Fibroblast of skin of right biceps (primary cell): ENCODE measurements at regions not wholly inside any gene's neighbourhood (a gene's known extent, or its start where the extent isn't known, plus 50 kb on each side); places are given as distances from the start of the nearest gene placed in this dataset.
A peak's percentile ranks its signal among the peaks of the same experiment; 100 is the strongest.

Source experiments
- DNase-seq: peaks from one replicate; pipeline ENCODE4 v3.0.0-alpha.2; 2013

DNA sequence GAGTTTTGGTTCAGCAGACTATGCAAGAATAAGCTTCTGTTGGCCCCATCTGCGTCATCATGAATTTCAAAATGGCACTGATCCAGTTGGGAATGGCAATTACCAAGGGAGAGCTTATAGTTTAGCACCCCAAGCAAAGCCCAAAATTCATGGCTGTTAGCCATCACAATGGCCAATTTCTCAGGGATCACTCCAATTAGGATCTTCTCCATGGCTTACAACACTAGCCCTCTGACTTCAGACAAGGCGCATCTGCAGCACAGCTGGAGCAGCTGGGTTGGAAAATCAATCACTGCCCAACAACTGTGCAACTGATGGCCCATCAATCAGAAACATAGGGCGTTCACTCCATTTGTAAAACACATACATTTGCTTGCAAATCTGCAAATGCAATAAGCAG is 273.6 kb downstream of the SRBD1 start:
- no peak for DNase-seq

DNA sequence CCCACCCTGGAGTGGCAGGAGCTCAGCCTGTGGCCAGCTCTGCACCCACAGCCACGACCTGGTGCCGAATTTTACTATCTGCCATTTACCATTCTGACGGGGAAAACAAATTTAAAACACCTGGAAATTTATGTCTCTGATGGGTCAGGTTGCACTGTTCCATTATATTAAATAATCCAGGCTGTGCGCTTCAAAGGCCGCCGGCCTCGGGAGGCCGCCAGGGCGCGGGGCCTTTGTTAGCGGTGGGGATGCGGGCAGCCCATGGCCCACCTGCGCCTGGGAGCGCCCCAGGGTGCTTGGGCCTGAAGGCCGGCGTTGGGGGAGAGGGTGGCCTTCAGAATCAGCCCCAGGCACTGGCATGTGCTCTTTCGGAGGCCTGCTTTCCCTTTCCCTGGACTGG is 276.9 kb downstream of the SRBD1 start:
- DNase-seq = no peak

DNA sequence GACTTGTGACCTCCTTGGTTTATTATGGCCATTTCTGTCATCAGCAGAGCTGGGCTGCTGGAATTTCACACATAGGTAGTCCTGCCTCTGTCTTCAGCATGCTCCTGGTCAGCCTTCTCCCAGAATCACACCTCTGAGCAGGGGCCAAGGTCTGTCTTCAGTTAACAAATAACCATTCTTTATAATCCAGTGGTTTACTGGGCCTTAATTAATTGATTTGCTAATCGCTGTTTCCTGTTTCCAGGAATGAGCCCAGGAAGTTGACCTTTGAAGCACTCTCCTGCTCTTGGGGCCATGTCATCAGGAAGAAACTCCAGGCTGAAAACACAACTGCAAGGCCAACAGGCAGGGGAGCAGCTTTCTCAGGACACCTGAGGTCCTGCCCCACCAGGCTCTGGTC is 278.5 kb downstream of the SRBD1 start:
- no peak for DNase-seq

DNA sequence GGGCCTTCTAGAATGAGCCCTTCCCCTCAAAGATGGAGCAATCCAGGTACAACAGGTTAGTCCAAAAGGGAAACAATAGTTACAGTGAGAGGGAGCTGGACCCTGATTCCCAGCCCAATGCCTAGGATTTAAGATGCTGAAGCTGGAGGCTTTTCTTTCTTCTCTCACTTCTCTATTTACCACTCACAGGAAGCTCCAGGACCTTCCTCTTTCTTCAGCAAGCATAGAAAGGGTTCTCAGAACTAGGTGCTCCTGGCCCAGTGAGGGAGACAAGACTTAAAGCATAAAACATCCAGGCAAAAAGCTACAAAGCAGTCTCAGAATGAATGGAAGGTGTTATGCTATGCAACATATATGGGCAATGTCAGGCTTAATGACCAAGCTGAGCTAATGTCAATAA is 279.0 kb downstream of the SRBD1 start:
- DNase-seq = no peak

DNA sequence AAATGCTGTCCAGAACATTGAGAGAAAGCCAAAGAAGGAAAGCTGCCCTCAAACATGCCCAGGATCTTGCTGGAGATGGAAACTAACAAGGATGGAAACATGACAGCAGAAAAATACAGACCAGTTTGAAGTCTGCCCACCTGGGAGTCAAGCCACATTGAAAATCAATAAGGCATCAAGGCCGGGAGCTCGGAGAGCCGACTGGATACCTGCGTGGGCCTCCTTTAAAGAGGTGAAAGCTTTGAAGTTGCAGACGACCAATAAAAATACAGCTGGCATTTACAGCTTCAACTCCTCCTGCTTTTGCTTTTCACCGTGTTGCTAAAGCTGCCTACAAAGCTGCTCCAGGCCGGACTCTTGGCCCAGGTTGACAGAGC is 279.7 kb downstream of the SRBD1 start:
- DNase-seq = no peak

DNA sequence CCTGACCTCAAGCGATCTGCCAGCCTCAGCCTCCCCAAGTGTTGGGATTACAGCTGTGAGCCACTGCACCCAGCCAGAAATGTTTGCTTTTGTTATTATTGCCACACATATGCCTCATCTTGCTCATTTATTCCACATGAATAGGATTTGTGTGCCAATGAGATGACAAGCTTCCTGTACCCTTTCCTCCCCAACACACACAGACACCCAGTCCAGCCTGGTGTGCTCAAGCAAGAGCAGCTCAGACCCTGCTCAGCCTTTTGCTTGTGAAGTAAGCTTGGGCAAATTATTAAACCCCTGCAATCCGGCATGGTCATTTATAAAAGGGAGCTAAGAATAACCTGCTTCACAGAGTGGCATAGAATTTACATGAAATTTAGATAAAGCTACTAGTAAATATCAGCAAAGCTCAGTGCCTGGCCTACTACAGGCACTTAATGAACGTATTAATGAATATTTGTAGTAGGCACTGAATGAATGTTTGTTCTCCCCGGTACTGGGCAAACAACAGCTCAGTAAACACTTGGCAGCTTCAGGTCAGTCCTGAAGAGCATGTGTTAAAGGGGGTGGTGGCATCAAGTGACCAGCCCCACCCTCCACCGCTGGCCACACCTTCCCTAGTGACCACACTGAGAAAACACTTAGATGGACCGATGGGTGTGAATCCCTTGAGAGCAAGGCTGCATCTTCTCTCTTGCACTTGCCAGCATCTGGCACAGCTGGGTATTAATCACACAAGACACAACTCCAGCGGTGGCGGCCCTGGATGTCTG is 280.2 kb downstream of the SRBD1 start:
- DNase-seq = no peak

DNA sequence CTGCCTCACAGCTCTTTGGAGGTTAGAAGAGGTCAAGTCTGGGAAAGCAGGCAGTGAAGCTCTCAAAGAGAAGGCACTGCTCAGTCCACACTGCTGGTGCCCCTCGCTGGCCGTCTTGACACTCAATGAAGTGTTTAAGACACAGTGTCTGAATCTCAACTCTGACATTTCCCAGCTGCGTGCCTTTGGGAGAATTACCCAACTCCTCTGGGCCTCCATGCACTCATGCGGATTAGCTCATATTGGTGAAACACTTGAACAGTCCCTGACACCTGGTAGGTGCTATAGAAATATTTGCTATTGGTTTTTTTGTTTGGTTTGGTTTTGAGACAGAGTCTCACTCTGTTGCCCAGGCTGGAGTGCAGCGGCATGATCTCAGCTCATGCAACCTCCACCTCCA is 281.0 kb downstream of the SRBD1 start:
- no peak for DNase-seq

DNA sequence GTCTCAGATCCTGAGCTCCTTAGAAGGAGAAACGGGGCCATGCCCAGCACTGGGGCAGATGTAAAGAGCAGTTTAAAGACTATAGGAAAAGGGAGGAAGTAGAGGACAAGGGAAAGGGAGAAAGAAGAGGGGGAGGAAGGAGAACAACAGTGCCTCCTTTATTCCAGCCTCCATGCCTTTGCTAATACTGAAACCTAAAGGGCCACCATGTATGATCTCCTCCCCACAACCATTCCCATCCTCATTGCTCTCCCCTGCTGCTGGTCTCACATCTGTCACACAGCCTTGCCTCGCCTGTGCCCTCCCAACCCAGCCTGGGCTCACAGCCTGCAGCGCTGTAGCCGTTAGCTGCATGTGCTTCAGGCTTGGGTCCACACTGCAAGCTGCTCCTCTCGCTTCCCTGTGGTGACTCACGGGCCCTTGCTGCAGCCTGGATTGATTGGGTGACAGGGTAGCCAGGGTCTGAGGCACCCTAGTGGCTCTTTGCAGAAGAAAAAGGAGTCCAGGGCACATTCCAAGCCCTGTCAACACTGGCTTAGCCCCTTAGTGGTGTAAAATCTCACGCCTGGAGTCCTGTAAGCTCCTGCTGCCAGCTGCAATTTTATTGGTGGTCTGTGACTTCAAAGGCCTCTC is 281.9 kb downstream of the SRBD1 start:
- peak; percentile 54 for DNase-seq

DNA sequence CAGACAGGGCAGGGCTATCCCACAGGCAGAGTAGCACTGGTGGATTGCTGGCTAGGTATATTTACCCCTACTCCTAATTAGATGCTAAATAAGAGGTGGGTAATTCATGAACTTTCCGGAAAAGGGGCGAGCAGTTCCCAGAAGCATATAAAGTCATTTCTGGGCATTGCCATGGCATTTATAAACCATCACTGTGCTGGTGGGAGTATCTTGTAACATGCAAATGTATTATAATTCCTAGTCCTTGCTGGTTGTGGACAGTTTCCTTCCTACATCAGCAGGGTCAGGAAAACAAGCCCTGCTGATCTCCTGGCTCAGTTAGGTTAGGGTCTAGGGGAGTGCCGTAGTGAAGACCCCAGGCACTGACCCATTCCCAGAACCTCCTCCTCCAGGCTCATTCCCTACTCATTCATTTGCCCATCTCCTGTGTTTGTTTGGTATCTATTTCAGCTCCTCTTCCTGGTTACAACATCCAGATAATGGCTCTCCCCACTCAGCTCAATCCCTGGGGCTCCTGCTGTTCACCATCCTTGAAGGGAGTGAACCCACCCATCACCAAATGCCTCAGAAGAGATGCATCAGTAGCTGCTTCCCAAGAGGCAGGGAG is 282.7 kb downstream of the SRBD1 start:
- DNase-seq = no peak

DNA sequence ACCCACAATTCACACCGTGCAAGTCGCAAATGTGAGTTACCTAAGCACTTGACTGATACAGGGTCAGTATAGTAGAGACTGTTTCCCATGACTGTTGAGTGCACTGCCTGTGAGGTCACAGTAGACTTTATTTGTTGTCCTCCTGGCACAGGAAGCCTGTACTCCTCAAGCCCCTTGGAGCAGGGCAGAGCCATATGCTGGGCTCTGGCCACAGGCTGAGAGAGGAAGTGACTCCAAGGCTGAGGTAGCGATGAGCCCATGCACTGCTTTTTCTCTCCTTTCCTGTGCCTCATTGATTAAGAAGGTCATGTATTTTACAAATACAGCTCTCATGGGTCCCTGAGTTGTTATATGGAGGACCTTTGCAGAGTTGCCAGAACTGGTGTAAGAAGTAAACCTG is 287.7 kb downstream of the SRBD1 start:
- DNase-seq = no peak

DNA sequence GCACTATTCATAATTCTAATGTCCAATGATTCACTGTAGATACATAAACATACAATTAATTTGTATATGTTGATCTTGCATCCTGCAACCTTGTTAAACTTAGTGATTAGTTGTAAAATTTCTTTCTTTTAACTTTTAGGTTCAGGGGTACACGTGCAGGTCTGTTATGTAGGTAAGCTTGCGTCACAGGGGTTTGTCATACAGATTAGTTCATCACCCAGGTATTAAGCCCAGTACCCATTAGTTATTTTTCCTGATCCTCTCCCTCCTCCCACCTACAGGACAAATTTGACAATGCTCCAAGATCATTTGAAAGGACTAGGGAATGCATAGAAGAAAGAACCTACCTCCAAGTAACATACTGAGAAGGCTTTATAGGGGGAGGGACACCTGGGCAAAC is 290.1 kb downstream of the SRBD1 start:
- DNase-seq = no peak

DNA sequence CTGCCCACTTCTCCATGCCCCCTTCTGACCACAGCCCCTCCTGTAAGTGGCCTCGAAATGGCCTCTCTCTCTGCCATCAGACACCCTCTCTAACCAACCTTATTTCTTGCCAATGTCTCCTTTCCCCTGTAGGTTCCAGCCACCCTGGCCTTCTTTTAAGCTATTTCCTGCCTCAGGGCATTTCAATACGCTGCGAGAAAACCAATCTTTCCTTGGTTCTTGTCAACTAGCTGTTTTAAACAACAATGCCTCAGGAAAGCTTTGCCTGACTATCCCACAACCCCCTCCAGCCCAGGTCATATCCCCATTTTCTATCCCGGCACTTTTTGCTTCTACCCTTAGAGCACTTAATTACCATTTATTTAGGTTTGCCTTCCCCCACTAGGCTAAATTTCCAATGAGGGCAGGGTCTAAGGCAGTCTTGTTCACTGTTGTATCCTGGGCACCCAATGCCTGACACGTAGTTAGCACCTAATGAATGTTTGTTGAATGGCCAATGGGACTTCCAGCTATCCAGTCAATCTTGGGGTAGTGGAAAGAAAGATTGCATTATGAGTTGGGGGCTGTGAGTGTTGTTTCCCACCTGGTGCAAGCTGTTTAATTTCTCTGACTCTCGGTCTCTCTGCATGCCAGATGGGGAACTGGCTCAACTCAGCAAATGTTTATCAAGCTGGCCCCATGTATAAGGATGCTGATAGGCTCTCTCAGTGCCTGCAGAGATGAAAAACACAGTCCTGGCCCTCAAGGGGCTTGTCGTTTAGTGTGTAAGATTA is 291.2 kb downstream of the SRBD1 start:
- DNase-seq = no peak

DNA sequence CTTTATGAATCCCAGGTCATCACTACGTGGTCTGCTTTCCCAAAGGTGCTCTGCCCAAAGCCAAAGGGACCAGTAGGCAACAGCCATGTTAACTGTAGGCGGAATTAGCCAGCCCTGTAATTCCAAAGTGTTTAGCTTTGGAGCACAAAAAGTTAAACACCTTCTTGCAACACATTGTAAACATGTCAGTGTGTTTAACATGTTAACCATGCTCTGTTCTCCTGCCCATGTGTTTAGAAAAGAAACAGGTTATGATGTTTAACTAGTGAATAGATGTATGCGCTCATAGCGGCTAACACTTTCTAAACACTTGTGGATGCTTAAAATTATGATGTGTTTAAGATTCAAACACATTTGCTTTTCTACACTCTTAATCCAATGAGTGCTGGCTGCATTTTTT is 292.4 kb downstream of the SRBD1 start:
- no peak for DNase-seq

DNA sequence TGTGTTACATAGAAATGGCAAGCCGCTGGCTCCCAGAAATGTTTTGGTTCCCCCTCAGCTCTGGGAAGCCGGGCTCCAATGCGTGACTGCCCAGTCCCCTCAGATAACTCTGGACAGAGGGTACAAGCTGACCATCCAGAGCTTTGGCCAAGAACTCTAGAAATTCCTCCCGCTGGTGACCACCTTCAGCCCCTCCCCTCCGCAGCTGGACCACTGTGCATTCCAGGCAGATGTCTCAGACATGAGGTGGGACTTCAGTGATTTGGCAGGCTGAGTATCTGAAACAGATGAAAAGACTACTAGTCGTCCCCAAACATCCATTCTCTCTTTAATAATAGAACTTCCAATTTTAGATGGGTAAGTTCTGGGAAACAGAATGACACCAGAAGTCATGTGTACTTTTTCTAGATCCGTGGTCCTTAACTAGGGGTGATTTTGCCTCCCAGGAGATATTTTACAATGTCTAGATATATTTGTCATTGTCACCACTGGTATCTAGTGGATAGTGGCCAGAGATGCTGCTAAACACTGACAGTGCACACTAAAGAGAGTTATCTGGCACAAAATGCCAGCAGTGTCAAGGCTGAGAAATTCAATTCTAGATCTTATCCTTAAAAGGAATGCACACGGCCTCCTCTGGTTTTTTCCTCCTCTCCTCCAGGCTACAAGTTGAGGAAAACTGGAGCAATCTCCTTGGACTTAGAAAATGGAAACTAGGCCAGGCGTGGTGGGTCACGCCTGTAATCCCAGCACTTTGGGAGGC is 294.3 kb downstream of the SRBD1 start:
- DNase-seq = no peak

DNA sequence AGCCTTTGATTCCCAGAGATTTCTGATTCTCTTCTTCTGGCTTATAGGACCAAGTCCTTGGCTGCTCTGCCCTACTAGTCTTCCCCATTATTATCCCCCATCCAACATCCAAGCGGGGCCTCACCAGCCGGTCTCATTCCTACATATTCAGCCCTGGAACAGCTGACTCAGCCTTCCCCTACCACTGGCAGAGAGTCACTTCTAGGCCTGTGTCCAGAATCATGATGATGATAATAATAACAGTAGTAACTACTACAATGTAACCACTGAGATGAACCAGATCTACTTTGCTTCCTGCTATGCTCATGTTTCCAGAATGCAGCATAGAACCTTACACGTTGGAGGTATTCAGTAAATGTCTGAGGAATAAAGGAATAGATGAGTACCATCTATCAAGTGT is 295.2 kb downstream of the SRBD1 start:
- DNase-seq = peak; percentile 85

DNA sequence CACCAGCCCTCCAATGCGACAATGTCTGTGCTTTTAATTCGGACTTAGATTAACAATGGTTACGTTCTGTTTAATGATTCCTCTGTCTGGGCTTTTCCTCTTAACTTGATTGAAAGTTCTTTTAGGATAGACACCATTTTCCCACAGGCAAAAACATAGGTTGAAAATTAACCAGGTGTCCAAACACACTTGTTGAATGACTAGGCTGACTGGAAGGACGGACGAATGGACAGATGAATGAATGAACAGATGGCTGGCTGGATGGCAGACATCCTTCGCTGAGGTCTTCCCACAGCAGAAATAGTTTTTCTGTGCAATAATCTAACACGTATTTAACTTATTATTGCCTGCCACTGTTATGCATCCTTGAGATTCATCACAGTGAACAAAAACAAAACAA is 298.8 kb downstream of the SRBD1 start:
- no peak for DNase-seq

DNA sequence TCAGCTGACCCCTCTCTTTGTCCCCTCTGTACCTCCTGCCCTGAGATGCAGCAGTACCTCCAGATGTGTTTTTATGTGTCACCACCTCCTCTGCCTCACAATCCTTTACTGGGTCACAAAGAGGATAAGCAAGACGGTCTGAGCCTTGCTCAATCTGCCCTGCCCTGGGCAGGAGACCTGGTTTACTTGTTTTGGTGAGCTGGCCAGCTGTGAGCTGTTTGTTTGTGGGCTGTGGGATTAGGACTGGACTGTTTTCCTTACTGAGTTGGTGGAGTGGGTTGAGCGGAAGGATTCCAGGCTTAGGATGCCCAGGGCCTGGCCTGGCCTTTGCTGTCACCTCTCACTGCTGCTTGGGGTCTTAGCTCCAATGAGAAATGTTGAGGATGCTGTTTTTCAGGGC is 299.5 kb downstream of the SRBD1 start:
- DNase-seq = no peak

DNA sequence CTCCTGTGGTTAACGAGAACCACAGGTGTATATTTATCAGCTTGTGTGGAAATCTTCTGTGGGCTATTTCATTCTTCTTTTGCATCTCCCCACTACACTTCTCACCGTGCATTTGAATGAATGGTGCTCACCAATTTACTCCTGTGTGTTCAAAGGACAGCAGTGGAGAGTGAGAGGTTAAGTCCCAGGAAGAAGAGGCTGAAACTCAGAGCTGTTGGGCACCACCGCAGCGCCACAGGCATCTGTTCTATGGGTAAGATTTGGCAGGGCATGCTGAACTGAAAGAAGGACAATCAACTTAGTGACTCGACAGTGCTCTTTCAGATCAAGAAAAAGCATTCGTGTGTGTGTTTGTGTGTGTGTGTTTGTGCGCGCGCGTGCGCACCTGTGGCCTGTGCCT is 297.9 kb upstream of the SIX2 start:
- DNase-seq = no peak

DNA sequence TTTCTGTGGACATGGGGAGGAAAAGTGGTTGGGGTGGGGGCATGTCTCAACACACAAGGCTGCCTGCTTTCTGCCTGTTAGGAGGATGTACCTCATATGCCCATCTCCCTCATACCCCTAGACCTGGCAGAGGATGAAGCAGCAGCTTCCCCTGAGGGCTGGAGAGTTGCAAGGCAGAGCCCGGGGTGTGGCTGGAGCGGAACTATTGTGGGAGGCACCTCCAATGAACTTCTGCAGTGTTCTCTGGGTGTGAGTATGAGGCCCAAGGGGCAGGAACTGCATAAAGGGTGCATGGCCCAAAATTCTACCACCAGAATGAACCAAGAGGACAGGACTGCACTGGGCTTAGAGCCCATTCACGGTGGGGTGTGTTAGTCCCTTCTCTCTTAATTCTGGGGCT is 296.3 kb upstream of the SIX2 start:
- no peak for DNase-seq

DNA sequence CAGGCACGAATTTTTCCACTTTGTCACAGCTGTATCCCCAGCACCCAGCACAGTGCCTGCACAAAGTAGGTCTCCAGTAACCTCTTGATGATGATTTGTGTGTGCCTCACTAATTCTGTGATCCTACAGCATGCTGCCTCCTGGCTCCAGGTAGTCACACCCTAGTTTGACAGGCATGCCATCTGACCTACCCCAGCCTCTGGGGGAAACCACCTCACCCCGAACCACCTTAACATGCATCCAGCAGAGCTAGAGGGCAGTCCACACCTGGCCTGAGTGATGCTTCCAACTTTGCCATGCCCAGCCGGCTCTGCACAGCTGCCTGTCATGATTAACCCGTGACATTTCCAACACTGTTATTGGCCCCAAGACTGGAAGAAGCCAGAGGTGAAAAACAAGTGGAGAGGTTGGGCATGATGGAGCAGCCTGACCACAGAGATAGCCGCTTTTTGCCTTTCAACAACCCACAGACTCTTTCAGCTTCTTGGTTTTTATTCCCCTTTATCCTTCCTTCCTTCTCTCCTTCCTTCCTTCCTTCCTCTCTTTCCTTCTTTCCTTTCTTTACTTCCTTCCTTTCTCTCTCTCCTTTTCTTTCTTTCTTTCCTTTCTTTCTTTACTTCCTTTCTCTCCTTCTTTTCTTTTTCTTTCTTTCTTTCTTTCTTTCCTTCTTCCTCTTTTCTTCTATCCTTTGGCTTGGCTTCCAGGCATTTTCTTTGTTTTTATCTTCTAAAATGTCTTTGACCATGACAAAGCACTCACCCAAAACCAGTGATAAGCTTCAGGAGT is 294.4 kb upstream of the SIX2 start:
- no peak for DNase-seq

DNA sequence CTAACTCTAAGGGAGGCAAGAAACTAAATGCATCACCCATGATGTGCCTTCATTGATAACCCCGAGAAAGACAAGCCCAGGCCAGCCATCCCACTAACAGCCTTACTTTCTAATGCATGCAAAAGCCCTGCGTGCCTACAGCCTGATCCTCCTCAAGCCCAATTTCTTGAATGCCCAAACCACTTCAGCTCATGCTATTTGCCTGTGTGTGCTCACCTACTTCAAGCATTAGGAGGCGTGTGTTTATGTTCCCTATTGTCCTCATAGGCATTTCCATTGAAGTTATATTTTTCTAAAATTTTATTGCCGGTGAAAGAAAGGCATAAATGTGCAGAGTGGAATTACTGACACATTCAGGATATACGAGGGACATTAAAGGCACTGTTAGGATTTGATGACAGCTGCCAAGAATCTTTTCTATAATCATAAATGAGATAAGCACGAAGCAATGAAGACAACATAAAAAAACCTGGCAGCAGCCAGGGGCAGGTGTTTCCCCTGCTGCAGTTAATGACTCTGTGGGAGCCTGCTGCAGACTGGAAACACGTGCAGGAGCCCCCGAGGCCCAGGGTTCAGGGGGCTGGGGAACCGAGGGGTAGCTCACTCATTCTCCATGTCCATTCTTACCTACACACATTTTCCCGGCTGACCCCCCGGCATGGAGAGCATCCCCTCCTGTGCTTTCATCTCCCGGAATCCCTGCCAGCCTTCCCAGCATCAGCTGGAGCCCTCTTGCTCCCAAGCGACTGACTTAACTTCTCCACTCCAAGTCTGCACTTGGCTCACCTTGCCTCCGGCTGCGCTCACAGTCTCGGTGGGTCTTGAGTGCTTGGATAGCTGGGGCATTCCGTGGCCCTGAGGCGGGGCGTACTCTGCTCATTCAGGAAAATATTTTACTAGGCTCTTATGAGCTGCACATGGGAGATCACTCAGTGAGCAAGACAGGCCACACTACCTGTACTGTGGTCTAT is 292.3 kb upstream of the SIX2 start:
- DNase-seq = no peak
